ENCODE measurements at regions not wholly inside any gene's neighbourhood (a gene's known extent, or its start where the extent isn't known, plus 50 kb on each side); places are given as distances from the start of the nearest gene placed in this dataset.

DNA sequence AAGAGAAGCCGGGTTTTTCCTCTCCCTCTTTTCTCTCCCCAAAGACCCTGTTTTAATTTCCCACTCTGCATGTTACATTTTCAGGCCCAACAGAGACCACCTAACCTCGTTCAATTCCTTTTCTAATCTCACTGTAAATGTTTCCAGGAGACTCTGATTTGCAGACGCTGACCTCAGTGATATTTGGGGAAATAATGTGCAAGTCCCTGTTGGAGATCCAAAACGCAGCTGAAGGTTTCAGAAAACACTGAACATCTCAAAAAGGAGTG, 386.6 kb downstream of the NPIPA8 start:
- TF ChIP-seq CTCF (conservative IDR thresholded peaks at IDR 0.05; ENCODE audit: low read depth, low read length): no peak
- no peak overlapping the region for H3K4me3 ChIP-seq (ENCODE audit: low read length)
- no peak for DNase-seq (ENCODE audit: low read depth)

- DNase-seq (ENCODE audit: low read depth): no peak
- TF ChIP-seq CTCF (conservative IDR thresholded peaks at IDR 0.05; ENCODE audit: low read depth, low read length): no peak
- H3K4me3 ChIP-seq (ENCODE audit: low read length): no peak overlapping the region
These were observed 387.2 kb downstream of the NPIPA8 start for GRCh38 chr16:17949141-17949981.

GRCh38 chr16:17947637-17948036, 388.9 kb downstream of the NPIPA8 start:
- no peak for TF ChIP-seq CTCF (conservative IDR thresholded peaks at IDR 0.05; ENCODE audit: low read depth, low read length)
- no peak for DNase-seq (ENCODE audit: low read depth)
- no peak overlapping the region for H3K4me3 ChIP-seq (ENCODE audit: low read length)

- no peak for TF ChIP-seq CTCF (conservative IDR thresholded peaks at IDR 0.05; ENCODE audit: low read depth, low read length)
- no peak overlapping the region for H3K4me3 ChIP-seq (ENCODE audit: low read length)
- DNase-seq (ENCODE audit: low read depth): no peak
These were observed 389.4 kb downstream of the NPIPA8 start for GRCh38 chr16:17947165-17947564.

- no peak overlapping the region for H3K4me3 ChIP-seq (ENCODE audit: low read length)
- no peak for TF ChIP-seq CTCF (conservative IDR thresholded peaks at IDR 0.05; ENCODE audit: low read depth, low read length)
- DNase-seq (ENCODE audit: low read depth): no peak
These were observed 391.4 kb downstream of the NPIPA8 start for GRCh38 chr16:17945080-17945601.

- H3K4me3 ChIP-seq (ENCODE audit: low read length): no peak overlapping the region
- no peak for TF ChIP-seq CTCF (conservative IDR thresholded peaks at IDR 0.05; ENCODE audit: low read depth, low read length)
- no peak for DNase-seq (ENCODE audit: low read depth)
These were observed 392.2 kb downstream of the NPIPA8 start for GRCh38 chr16:17944345-17944744.

DNA sequence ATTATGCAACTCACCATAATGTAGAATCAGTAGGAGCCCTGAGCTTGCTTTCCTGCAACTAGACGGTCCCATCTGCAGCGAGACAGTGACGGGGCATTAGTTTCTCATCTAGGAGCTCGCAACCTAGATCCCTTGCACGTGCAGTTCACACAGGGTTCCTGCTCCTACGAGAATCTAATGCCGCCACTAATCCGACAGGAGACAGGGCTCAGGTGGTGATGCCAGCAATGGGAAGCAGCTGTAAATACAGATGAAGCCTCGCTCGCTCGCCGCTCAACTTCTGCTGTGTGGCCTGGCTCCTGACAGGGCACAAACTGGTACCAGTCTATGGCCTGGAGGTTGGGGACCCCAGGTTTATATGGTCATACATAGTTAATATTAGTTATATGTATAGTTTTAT, 394.5 kb downstream of the NPIPA8 start:
- DNase-seq (ENCODE audit: low read depth): no peak
- no peak for TF ChIP-seq CTCF (conservative IDR thresholded peaks at IDR 0.05; ENCODE audit: low read depth, low read length)
- no peak overlapping the region for H3K4me3 ChIP-seq (ENCODE audit: low read length)
